Activated CD4-positive, alpha-beta T cell treated with anti-CD3 and anti-CD28 coated beads, Interleukin-10, Interleukin-2, amounts not matched to agents 100 ng/mL and 50 ng/mL, durations not matched to agents 16 hours and 8 hours (primary cell): ENCODE measurements at regions not wholly inside any gene's neighbourhood (a gene's known extent, or its start where the extent isn't known, plus 50 kb on each side); places are given as distances from the start of the nearest gene placed in this dataset.
A peak's percentile ranks its signal among the peaks of the same experiment; 100 is the strongest.

Experiments used
- DNase-seq: peaks from one replicate; pipeline ENCODE4 v3.0.0-alpha.2; 2020

DNA sequence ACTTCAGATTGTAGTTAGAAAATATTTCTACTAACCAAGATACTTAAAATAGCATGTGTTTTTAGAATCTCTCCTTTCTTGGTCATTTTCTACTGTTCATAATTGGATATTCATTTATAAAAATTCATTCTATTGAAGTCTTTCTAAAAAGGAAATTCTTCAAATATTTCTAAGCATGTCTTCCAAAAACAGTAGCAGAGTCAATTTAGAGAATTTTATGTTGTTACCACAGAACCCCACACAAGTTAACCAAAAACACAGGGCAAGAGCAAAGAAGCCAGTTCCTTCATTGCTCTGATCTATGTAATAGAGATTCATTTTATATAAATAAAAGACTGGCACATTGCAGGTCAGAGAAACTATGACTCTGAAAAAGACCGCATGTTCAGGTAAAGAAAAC is 345.1 kb upstream of the PITX2 start:
- DNase-seq: no peak

DNA sequence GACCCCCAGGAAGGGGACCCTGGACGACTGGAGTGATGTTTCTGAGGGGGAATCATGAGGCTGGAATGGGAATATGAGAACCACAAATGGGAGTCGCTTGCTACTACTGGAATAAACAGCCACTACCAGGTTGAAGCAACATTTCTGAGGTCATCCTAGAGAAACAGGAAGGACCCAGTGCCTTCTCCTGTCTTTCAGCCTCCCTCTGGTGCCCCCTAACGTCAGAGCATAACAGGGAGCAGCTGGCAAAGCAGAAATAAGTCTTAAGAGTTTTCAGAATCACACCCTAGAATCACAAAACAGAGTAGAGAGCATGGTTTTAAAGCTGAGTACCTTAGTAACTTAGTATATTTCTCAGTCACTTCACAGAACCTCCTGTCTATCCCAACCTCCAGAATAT is 347.8 kb upstream of the PITX2 start:
- DNase-seq: peak; percentile 36

DNA sequence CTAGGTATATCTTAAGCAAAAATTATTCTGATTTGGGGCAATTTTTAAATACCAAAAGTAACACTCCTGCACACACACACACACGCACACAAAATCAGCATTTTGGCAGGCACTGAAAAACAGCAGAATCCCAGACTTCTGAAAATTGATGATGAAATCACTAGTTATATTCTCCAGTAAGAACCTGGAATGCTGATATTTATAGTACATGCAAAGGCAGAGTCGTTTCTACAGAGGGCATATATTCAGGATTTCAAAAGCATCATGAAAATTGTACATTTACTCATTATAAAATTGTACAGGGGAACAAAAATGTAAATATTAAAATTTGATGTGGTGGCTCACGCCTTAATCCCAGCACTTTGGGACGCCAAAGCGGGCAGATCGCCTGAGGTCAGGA is 352.5 kb upstream of the PITX2 start:
- no peak for DNase-seq

DNA sequence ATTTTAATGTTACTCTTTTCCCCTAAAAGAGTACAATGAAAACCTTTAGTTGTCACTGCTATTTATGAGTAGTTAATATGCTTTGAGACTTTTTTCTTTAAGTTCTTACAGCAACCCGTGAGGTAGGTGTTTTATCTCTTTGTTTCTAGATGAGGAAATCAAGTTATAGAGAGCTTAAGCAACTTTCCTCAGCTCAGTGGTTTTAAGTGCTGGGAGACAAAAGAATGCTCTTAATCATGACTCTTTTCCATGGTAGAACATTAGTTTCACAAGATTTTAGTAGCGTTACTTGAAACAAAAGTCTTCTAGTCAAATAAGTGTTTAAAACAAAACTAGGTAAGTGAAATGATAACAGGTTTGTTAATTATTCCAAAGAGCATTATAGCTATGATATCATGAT is 354.7 kb upstream of the PITX2 start:
- DNase-seq: no peak

DNA sequence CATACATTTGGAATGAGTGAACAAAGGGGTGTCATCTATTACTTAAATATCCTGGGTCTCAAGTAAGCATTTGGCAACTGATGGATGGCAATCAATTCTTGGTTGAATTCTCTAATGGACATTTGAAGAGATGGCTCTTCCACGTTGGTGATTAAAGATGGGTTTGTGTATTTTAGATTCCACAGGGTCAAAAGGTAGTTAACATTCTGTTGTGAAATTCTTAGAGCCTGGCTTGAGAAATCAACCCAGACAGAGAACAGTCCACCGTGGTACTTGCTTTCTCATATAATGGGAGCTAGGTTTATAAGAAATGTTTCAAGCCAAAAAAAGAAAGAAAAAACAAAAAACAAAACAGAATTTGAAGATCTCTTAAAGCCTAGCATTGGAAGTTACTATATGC is 355.9 kb upstream of the PITX2 start:
- no peak for DNase-seq

DNA sequence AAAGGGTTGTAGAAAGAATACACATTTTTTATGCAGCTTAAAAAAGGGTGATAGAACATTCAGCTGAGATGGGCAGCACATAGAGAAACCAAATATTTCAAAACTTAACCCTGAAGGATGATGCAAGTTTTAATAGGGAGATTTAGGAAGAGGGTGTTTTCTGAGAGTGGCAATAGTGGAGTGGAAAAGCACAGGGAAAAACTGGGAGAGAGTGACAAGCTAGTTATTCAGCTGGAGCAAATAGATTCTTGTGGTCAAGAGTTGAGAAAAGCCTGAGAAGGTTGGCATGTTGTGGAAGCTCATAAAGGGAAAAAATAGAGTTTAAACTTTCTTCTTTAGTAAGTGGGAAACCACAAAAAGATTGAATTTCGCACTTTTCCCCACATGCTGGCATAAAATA is 359.6 kb upstream of the PITX2 start:
- no peak for DNase-seq

DNA sequence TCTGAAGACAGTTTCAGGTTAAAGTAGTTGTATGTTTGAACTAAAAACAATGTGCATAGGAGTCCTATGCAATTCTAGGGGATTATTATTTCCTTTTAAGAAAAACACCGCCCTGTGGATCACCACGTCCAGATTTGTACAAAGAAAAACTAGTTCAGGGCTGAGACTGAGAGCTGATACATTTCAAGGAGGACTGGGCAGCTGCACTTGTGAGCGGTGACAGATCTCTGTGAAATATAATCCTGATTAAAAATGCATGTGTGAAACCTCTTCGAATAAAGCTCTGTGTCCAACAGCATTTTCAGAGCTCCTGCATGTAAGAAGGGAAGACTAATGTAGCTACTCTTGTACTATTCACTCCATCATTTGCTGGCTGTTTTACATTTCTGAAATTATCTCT is 365.8 kb upstream of the PITX2 start:
- DNase-seq: no peak

DNA sequence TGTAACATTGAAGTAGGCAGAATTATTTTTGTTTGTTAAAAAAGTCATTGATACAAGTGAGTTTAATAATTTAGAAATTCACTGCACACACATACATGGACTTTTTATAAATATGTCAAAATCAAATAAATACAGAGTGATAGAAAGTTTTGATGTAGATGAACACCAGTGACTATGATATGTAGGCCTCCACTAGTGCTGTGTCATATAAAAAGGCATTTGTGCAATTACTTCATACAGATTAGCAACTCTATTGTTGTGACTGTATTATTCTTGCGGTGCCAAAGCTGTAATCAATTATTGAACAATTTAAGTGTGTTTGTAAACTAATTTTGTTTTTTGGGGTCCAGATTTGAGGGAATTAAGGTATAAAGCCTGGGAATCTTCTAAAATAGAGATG is 366.2 kb upstream of the PITX2 start:
- DNase-seq: no peak

DNA sequence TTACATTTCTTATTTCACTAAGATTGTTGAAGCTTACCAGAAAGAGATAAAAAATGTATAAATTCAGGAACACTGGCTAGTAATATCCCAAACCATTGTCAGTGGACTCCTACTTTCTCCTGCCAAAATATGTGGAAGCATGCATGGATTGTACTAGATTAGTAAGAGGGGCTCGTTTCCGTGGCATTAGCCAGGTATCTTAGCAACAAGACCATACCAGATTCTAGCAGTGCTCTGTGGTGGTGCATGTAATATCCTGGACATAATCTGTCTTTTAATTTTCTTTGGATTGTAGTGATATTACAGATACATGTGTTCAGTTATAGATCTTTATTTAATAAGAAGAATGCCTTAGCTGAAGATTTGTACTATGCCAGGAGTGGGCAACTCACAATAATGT is 371.9 kb upstream of the PITX2 start:
- DNase-seq: no peak

DNA sequence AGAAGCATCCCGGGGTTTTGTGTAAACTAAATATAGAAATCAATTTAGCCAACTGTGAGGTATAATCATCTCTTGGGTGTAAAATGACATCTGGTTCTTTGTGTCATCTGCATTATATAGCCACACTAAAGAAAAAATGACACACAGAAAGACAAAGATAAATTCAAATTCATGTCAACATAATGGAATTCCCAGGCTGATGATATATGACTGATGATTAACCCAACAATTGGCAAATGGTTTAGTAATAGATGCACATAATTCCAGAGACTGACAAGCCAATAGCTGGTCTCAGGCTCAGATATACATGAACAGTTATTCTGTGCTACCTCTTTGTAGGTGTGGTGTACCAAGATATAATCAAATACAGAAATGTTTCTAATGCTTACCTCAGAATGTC is 375.4 kb upstream of the PITX2 start:
- DNase-seq: no peak

DNA sequence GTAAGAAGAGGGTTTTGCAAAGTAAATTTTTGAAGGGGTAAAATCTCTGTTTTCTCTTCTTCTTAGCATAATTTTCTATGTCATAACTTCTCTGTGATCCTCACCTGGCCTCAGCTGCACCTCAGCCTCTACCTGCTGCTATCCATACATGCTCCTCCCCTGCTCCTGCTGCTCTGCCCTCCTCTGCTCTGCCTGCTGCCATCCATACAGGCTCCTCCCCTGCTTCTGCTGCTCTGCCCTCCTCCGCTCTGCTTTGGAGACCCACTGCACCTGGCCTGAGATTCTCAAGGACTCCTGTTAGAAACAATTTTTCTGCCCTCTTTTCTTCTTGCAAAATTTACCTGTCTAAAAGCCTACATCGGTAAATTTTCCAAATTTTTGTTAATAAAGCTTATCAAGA is 388.6 kb upstream of the PITX2 start:
- DNase-seq: no peak

DNA sequence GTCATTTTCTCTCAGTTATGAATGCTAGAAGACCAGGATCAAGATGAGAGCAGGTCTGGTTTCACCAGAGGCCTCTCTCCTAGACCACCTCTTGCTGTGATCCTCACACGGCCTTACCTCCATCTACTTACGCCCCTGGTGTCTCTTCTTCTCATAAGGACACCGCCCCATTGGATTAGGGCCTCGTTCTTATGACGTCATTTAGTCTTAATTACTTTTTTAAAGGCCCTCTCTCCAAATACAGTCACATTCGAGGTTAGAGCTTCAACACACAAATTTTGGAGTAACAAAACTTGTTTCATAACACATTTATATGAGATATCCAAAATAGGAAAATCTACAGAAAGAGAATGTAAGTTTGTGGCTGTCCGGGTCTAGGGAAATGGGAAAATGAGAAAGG is 391.0 kb upstream of the PITX2 start:
- DNase-seq: no peak

DNA sequence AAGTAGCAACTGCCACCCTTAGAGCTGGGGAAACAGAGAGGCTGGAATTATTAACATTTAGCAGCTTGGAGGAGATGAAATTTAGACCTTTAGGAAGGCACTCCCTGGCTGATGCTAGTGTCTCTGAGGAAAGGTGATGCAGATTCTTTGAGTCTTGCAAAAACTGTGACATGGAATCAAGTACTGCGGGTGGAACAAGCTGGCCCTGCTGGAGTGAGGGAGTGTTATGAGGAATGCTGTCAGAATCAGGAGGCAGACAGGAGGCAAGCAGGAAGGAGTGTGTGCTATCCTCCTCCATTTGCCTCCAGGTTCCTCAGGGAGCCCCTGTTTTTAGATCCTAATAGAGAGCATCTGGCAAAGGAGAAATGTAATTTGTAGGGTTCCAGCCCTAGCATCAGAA is 391.7 kb upstream of the PITX2 start:
- no peak for DNase-seq

DNA sequence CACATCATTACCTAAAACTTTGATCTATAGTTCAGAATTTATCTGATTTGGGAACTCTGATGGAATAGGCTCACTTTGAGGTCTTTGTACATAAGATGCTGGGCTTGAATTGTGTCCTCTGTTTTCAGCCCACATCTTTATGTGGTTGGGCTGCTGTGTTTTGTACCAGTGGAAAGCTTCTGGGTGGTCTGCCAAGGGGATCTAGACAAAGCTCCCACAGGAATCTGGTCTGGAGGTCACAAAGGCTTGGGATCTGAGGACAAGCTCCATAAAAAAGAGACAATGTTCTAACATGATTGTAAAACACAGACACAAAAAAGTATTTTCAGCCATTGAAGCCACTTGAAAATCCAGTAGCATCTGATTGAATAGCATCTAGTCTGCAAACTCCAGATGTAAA is 393.5 kb upstream of the PITX2 start:
- no peak for DNase-seq

DNA sequence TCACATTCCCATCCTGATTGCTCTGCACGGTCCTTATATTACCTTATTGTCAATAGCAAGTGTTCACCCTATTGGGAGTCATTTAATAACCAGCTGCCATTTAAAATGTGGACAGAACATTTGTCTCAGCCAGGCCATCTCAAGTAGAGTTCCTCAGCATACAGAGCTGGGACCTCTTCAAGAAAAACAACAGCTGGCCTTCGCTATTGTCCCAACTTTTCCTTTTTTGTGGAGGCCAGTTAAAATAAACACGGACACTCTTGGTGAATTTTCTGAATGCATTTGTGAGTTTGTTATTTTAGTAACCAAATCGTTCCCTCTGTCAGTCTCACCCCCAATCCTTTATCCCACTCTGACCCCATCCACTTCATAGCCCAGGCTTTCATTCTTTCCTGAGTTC is 395.3 kb upstream of the PITX2 start:
- no peak for DNase-seq

DNA sequence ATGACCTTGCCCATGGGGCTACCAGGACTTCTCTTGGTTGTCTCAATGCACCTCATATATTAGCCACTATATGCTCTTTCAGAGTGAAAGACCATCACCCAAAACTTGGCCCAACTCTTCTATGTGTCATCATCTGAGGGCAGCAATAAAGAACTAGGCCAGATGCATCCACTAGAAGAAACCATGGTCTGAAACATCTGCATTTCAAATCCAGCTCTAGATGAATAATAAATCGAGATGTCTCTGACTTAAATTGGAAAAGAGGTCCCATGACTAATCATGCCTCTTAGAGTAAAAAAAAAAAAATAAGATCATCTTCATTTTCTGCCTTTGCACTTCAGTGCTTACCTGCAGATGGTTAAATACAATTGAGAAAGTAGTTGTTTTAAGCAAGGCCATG is 397.6 kb upstream of the PITX2 start:
- no peak for DNase-seq

DNA sequence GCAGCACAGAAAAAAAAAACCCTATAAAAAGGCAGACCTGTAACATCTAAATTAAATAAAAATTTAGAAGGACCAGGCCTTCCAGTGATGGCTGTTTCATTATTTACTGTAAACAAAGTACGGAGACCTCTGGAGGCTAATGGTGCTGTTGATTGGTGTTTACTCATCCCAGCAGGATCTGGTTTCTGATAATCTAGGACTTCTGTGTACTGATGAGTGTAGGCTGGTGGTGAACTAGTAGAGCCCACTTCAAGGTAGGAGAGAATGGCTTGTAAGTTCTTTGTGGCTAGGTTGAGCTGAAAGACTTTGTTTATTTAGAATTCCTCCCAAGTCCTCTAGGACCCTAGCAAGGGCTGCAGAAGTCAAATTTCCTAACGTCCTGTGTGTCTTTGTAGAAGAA is 398.1 kb upstream of the PITX2 start:
- no peak for DNase-seq

DNA sequence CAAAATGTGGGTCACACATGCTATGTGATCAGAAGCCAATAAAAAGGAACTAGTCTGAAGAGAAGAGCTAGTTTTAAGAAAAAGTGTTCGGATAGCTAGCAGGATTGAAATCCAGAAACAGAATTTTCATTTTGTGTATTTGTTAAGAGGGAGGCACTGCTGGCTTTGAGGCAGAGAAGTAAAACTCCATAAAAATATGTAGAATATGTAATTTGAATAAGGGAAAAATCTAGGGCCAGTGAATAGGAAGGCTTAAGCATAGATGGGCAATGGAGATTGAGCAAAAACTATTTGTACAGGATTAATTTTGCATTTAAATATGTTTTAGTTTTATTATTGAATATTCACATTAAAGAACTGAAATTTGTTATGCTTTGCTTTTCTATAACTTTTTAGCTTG is 399.9 kb upstream of the PITX2 start:
- DNase-seq: no peak

DNA sequence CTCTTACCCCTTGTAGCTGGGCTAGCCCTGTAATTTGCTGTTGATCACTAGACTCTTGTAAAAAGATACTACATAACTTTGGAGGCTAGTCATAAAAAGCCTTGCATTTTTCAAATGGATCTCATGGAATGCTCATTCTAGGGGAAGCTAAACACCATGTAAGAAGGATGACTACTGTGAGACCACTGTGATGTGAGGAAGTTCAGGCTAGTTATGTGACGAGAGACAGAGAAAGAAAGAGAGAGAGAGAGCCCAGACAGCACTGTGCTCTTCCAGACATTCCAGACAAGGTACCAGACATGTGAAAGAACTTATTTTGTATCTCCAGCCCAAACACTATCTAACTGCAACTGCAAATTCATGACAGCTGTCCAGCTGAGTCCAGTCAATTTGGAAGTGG is 404.6 kb upstream of the PITX2 start:
- DNase-seq: no peak

DNA sequence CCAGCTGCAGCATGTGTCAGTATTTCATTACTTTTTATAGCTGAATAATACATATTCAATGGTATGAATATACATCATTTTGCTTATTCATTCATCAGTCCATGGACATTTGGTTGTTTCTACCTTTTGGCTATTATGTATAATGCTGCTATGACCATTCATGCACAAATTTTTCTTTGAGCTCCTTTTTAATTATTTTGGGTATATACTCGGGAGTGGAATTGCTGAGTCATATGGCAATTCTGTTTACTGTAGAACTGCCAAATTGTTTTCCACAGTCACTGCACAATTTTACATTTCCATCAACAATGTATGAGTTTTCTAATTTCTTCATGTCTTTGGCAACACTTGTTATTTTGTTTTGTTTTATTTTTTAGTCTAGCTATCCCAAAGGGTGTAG is 405.9 kb upstream of the PITX2 start:
- DNase-seq: no peak

DNA sequence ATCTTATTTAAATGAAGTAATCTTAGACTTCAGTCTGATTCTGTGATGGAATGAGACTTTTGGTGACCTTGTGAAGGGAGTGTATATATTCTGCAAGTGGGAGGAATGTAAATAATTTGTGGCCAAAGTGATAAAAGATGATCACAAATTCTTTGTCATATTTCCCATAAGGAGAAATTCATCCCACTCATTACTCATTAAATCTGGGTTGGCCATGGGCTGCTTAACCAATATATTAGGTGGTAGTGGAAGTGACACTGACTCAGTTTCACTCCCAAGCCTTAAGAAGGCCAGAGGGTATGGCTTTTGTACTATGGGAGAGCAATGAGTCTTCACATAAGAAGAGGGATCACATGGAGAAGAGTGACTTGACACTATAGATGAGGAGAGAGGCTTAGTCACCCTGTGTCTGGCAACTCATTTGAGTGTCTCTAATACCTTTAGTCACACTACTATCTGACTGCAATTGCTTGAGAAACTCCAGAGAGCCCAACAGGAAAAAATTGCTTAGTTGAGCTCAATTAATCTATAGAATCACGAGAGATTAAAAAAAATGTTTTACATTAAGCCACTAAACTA is 408.2 kb upstream of the PITX2 start:
- DNase-seq: no peak

DNA sequence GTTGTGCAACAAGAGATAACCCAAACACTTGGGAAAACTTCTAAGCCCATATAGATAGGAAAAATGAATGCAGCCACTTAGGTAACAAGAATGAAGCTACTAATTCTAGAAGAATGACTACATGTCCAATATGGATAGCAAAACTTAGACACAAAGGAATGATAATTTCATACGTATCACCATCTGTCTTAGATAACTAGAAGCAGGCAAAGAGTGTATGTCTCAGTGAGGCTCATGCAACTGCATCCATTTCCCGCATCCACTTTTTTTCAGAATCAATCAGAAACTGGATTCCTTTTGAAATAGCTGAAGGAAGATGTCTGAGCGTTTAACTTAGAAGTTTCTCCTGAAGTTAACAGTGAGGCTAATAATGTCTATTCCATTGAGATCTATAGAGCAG is 408.7 kb upstream of the PITX2 start:
- no peak for DNase-seq

DNA sequence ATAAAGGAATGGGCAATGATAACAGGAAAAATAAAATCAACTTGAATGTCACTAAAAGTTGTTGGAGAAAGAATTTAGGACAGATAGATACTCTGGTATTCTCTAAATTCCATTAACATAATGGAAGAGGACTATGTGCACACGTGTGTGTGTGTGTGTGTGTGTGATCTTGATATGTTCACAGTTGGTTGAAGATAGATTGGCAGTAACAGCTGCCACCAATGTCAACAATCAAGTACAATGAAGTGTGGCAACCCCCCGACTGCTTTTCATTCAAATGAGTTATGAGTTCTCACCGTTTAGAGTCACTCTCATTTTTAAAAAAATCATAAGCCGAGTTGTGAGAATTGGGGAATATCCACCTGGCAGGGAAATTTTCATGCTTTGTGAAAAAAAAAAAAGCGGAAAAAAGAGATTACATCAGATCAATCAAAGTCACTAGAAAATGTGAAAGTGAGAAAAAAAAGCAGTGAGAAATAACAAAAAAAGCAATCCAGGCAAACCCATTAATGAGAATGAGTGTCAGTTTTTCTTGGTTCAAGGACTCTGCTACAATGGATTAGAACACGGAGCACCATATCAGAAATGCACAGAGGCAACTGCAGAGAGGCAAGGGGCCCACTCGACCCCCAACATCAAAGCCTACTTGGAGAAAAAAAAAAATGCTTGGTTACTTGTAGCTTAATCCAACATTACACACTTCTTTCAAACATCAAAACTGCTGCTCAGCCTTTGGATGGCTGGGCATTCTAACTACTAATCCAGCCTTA is 414.9 kb upstream of the PITX2 start:
- no peak for DNase-seq

DNA sequence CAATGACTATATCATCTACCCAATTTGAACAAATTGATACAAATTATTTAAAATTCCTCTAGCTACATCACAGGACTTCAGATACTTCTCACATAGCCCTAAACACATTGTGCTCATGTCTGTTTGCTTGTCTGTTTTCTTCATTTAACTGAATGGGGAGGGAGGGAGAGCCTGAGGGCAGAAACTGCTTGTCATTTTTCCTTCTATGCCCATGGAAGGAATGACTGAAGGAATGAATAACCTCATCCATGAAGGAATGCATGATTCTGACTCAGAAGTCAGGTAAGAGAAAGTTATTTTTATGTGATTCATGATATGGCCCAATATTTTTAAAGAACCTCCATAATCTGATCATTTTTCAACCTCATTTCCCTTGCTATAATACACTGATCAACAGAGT is 418.0 kb upstream of the PITX2 start:
- DNase-seq: no peak

DNA sequence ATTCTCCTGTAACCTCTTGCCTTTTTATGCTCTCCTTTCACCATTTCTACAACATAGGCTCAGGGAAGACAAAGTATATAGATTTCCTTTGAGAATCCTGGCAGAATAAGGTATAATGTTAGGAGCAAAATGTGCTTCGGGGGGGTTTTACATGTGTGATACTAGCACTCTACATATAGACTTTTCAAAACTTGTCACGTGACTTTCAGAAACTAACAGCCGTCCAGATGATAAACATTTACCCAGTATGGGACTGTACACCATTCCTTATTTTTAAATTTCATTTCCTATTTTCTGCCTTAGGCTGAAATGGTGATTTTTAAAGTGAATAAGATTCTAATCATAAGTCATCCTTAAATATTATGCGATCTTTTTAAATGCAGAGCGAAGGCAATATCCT is 420.4 kb upstream of the PITX2 start:
- DNase-seq: no peak
